ENCODE measurements at regions not wholly inside any gene's neighbourhood (a gene's known extent, or its start where the extent isn't known, plus 50 kb on each side); places are given as distances from the start of the nearest gene placed in this dataset.

- TF ChIP-seq MAX (IDR thresholded peaks at IDR 0.05) (no peak), CREB1 (IDR thresholded peaks at IDR 0.05; ENCODE audit: low read depth) (no peak), RAD21 (IDR thresholded peaks at IDR 0.05; ENCODE audit: low read depth) (no peak), ZBTB7A (IDR thresholded peaks at IDR 0.05; ENCODE audit: low read depth) (no peak), EP300 (IDR thresholded peaks at IDR 0.05; ENCODE audit: borderline replicate concordance) (no peak), YY1 (IDR thresholded peaks at IDR 0.05; ENCODE audit: low read depth) (no peak)
Measured at GRCh38 chr16:66147291-66147690, 219.2 kb upstream of the CDH5 start.

Measured in Ishikawa (cell line).